NCI-H1417 treated with DMSO at 0.1 percent for 48 hours (cell line): ENCODE measurements at regions not wholly inside any gene's neighbourhood (a gene's known extent, or its start where the extent isn't known, plus 50 kb on each side); places are given as distances from the start of the nearest gene placed in this dataset.

ENCODE experiments used
- DNase-seq: peaks from one replicate; lab custom pipeline; 2025; lab: John Stamatoyannopoulos, UW

DNA sequence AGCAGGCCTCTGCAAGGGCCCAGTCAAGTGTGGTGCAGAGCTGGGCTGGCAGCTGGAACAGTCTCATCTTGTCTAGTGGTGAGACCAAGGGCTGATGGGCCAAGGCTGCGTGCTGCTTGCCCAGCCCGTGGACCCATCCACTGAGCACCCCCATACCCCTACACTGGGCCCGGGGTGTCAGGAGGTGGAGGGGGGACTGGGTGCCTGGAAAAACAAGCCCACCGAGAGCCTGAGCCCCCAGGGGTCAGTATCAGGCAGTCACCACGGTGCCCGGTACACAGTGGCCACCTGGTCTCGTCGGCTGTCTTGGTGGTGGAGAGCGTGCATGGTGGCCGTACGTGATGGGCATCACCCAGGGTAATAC is 238.3 kb downstream of the SEC14L1 start:
- DNase-seq = no peak

DNA sequence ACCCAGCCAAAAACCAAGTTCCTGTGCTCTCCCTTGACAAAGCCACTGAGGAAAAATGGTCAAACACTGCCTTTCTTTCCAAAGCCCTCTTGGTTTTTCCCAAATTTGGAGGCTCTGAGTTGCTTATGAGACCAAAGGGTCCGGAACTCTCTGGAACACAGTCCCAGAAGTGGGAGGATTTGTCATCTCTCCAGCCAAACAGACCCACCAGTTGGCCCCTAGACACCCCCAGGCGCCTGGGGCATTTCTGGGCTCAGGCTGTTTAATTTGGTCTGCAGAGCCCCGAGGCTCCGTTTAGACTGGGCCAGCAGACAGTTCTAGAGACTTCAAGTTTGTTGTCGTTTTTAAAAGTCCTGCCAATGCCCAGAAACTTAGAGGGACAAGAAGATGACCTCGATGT is 239.1 kb downstream of the SEC14L1 start:
- no peak for DNase-seq

DNA sequence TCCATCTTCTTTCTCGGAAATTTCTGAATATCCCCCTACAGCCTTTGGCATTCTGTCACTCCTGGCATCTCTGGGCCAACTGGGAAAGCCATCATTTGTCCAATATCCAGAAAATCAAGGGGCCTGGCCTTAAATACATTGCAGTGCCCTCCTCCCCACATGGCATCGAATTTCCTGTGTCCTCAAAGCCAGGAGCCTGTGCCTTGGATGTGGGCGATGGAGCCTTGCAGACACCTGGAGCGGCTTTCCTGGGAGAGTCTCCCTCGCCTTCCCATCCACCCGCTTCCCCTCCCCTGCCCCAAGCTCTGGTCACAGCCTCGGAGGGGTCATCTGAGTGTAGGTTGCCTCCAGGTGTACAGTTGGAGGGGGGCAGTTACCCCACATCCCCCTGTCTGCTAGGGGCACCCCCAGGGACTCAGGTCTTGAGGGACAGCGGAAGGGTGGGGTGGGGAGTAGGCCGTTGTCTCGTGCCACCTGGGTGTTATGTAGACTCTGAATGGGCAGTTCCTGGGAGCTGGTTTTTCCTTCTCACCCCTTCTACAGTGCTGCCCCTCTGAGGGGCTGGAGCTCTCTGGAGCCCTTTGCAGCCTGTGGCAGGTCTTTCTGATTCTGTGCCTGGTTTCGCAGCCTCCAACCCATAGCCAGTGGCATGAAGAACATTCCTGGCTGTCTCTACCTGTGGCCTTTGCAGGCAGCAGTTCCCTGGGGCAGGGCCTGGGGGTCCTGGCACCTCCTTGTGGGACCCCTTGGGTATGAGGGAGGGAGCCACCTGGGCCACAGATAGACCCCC is 239.8 kb downstream of the SEC14L1 start:
- DNase-seq = no peak

DNA sequence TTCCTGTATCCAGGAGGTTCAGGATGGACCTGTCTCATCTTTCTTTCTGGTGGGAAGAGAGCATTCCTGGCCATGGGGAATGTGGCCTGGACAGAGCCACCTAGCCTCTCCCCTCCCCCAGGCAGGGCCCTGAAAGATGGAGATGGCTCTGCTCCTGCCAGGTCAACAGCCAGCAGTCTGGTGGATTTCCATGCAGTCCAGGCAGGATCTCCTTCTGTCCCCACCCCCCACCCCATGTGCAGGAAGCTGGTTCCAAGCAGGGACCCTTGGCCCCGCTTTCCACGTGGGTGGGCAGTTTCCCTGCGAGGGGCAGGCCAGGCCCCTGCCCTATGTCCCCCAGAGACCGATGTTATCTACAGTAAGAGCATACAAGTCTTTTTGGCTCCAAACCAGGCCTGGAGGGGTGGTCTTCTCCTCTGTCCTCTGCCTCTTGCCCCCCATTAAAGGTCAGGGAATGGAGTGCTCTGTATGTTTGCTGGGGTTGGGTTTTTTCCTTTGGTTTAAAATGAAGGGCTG is 240.5 kb downstream of the SEC14L1 start:
- DNase-seq = no peak

DNA sequence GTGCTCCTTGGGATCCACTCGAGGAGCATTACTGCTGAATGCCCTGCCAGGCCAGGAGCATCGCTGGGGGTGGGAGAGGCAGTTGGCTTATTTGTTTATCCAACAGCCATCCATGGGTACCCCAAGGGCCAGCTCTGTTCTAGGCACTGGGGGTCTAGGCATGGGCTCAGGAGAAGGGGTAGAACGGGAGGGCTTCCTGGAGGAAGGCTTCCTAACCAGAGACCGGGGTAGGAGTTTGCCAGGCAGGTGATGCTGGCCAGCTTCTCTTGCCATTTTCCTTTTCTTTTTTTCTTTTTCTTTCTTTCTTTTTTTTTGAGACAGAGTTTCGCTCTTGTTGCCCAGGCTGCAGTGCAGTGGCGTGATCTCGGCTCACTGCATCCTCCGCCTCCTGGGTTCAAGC is 241.0 kb downstream of the SEC14L1 start:
- no peak for DNase-seq

DNA sequence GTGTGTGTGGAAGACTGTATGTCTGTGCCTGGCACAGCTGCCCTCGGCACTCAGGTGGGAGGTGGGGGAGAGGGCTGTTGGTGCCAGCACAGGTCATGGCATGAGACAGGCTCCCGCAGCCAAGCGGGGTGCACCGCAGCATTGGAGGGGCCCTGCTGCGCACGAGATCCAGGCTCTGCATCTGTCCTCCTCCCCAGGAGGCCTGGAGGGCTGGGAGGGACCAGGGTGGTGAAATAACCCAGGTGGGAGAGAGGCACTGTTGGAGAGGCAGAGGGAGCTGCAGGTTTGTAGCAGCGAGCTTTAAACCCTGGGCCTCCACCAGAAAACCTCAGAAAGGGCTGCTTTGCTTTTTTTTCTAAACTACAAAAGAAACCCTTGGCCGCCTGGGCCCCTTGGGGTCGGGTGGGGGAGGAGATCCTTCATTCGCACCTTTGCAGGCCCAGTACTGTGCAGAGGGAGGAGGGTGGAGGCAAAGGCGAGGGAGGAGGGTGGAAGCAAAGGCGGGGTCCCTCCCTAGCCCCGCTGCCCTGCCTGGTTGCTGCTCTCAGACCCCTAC is 241.7 kb downstream of the SEC14L1 start:
- DNase-seq = no peak

DNA sequence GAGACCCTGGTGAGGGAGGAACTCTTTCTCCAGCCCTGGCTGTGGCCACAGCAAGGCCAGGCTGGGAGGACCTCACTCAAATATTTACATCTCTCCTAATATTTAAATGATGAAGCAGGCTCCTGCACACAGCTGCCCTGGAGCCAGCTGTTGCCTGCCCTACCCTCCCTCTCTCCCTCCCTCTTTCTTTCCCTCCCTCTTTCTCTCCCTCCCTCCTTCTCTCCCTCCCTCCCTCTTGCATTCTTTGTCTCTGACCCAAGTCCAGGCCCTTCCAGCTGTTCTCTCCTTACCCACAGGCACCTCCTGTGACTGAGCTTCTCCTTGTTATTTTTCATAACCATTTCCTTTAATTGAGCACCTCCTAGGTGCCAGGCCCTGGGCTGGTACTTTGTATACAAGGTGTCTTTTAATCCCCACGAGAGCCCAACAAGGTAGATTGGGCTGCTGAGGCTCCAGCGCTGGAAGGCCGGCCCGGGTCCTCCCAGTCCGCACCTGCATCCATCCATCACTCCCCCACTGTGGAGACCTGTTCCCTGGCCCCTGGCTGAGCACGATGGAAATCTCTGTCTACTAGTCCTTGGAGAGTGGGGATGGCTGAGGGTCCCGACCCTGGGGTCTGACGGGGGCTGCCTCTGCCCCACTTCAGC is 242.3 kb downstream of the SEC14L1 start:
- no peak for DNase-seq

DNA sequence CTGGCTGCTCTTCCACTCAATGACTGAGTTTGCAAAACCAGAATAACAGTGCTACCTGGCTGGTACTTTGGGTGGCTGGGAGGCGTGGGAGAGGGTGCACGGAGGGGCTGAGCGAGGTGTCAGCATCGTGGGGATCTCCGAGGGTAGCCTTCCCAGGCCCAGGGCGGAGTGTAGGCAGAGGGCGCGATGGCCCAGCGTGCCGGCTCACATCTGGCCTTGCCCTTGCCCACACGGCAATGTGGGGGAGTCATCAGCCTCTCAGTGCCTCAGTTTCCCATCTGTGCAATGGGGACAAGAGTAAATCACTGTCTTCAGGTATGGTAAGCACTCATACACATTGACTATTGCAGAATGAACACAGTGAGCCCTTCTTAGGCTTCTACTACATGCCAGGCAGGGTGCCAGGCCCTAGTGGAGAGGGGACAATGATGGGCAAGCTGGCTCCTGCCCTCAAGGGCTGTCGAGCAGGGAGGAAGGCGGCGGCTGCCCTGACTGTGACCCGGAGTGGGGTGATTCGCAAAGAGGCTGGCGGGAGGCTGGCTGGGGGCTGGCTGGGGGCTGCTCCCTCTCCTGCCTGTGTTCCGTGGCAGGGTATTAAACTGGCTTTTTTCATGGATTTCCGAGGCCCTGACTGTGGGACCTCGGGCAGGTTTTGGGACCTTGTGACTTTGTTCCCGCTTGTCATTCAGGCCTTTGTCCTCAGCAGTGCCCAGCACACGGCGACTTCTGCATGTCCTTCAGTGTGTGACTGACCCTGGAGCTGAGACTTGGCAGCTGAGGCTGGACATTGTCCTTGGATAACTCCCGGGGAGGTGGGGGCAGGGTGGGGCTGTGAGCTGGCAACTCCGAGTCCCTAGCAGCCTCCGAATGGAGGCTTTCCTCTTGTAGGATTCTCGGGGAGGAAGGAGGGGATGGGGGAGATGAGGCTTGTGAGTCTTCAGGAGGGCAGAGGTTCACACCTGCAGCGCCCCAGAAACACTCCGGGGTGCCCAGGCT is 243.1 kb downstream of the SEC14L1 start:
- no peak for DNase-seq

DNA sequence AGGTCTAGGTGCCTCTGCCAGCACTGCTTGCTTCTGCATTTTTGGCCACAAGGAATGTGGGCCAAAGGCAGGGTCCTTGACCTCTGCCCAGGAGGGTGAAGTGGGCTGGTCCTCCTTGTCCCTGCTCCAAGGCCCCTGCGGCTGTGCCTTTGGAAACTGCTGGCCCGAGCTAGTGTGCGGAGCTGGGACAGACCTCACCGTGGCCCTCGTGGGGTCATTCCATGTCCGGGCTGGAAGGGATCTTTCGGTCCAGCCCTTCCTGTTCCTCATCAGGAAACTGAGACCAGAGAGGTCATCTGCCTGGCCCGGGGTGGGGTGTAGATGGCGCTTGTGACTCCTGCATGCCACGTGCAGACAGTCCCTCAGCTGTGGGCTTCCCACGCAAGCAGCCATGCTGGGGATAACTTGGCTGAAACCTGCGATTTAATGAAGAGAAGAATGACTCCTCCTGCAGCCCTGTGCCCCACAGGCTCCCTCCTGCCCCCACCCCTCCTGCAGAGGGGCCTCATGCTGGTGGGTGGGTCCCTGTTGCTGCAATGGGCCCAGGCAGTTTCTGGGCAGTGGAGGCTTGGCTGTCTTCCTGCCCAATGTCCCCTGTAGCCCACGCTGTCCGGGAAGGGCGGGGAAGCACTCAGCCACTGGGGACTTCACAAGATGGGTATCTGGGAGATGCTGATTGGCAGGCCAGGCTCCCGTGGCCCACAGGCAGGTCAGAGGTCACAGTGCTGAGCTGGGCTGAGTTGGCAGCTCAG is 245.2 kb downstream of the SEC14L1 start:
- no peak for DNase-seq

DNA sequence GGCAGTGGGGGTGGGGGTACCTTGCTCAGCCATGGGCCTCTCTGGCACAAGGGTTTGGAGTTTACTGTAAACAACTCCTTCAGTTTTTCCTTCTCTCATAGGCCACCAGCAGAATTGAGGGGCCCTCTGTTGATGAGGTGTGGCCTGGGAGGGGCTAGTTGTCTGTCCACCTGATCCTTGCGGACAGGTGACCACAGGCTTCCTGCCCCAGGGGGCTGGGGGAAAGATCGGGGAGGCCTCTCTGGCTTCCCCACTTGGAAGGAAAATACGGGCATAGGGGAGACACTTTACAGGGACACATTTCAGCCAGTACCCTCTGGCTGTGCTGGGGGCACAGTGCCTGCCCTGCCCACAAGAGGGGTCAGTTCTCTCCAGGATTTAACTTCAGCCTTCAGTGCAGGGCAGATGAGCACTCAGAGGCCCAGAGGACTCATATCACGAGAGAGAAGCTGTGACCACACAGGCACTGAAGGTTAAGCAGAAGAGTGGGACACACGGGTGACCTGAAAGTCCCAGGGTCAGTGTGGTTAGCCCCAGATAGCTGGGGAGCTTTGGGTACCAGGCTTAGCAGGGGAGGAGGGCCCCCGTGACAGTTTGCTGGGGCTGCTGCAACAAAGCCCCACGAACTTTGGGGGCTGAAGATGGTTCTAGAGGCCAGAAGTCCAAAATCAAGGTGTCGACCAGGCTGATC is 245.9 kb downstream of the SEC14L1 start:
- DNase-seq = no peak

DNA sequence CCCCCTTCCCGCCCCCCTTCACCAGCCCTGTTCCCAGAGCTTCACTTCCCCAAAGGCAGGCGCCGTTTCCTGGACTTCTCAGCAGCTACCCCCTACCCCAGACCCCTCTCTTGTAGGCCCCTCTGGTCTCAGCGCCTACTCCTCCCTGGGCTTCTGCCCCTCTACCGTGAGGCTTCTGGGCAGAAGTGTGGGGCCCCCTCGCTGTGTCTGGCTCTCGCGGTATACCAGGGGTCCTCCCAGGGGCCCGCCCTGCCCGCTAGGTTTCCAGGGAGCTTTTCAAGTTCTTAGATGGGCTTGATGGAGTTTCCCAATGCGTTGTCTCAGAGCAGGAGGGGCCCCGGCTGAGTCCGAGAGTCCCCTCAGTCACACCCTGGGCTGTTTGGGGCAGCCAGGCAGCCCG is 247.1 kb downstream of the SEC14L1 start:
- DNase-seq = no peak

DNA sequence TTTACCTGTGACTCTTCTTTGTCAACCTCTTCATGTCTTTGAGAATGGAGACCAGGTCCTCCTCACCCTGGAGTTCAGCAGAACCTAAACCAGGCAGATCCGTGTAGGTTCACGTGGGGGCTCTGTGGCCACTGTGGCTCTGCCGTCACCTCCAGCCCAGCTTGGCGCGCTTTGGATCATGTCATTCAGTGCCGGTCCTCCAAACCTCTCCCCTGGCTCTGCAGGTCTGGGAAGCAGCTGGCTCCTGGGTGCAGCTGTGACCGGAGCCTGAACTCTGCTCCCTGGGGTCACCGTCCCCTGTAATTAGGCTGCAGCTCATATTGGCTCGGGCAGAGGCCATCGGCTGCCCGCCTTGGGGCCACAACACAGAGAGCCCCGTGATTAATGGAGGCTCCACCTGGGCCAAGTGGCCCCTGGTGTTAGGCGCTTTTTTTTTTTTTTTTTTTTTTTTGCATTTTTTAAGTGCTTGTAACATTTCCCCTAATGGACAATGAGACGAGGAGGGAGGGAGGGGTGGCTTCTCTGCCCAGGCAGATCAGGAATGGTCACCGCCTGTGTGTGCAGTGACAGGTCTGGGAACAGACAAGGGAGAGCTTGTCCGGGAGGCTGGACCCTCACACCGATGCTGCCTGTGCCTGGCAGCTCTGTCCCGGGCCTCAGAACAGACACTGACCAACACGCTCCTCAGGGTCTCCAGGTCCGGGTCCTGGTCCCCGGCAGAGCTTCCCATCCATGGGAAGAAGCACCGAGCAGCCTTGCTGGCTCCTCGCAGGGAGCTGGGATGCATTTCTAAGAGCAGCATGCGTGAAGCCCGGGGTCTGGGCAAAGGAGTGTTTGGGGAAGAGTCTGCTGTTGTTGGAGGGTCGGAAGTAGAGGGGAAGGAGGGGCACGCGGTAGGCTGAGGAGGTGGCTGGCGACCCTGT is 247.9 kb downstream of the SEC14L1 start:
- no peak for DNase-seq

DNA sequence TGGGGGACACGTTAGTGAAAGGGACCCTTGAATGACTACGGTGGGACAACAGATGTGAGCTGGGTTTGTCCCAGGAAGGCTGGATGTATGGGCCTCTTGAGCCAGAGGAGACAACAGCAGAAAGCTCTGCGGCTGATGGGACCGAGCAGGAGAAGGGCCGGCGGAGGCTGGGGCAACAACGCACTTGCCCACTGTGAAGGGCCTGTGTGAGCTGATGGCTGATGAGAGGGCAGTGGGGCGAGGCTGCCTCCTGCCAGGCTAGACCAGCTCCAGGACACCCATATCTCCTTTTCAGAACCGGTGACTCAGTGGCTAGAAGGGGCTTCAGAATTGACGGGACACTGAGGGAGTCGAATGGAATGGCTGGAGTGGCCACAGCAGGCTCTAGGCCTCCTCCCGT is 250.1 kb downstream of the SEC14L1 start:
- DNase-seq = no peak

DNA sequence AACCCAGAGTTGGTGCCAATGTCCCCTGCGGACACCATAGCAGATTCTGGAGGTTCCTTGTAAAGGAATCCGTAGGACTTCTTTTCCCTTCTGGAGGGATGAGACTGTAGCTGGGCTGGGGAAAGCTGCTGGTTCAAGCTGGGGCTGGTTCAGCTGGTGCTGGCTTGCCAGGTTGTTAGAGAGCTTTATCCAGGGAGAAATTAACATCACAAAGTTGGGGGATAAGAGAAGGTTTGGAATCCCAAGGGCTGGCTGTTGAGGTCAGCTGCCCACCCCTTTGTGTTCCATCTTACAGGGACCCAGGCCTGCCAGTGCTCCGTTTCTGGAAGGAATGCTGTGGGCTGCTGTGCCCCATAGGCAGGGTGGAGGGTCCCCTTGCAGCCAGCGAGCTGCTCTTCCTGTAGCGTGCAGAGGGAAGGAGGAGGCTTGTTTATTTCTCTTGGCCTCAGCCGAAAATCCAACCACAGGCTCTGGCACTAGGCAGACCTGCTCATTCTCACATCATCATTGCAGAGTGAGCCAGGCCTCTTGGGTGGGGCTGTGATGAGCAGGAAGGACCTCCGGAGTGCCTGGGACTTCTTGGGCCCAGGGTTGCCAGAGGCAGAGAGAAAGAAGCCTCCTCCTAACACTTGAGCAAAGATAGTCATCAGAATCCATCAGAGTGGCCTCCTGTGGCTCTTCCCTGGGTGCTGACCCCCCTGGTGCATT is 251.1 kb downstream of the SEC14L1 start:
- DNase-seq = no peak

DNA sequence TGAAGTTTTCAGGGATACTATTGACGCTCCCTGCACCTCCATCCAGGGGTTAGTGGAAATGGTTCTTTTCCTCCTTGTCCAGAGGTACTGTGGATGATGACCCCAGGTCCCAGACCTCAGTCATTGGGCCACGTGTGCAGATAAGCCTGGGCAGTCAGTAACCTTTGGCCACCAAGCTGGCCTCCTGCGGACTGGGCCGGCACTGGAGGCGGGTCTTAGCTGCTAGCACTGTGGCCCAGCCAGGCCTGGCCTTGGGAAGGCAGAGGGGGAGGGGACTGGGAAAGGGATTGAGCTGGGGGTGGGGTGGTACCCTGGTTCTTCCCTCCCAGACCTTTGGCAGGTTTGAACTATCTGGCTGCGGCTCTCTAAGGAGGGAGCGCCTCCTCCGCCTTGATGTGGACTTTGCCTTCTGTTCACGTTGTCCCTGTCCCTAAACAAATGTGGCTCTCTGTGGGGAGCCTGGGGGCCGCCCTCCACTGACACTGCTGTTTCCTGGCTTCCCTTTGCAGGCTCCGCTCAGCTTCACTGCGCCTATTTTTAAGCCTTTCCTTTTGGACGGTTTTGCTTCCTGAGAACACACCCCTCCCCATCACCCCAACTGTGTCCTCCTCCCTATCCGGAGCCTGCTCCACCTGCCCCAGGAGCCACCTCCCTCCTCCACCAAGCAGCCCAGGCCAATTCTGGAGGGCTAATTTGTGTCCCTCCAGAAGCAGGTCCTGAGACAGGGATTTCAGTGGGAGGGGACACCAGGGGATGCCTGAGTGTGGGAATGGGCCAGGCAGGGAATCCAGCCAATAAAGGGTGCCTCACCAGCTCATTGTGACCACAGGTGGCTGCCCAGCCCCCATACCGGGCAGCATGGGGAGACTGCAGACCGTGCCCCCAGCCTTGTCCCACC is 251.9 kb downstream of the SEC14L1 start:
- DNase-seq = no peak

DNA sequence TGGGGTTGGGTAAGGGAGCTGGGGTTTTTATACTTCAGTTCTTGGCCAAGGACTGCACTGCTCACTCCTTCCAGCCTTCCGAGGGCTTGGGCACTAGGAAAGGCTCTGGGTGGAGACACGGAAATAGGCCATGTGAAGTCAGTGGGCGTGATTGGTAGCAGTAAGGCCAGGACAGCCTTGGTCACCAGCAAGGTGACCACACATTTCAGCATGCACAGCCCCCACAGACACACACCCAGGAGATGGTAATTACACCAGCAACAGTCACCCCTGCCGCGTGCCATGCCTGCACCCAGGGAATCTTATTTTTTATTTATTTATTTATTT is 252.5 kb downstream of the SEC14L1 start:
- no peak for DNase-seq

DNA sequence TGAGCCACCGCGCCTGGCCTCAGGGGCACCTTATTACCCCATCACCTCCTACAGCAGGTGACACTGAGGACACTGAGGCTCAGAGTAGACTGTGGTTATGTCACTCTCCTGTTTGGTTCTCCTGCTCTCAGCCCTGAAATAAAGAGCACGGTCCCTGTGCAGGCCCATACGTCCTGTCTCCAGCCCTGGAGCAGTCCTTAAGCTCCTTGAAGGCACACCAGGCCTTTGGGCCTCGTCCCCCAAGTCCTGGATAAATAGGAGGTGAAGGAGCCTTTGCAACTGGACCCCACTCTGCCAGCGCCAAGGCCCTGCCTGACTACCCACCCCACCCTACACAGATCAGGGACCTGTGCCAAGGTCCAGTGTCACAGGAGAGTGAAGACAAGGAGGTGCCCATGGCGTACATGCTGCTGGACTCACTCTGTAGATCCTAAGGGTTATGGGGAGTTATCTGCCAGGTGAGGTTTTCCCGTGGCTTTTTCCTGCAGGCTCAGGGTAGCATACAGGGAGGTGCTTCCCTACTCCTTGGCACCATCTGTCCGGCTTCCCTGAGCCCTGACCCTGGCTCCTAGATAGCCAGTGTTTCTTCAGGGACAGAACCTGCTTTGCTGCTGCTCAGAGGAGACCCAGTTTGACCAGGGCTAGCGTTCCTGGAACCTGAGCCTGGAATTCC is 253.2 kb downstream of the SEC14L1 start:
- no peak for DNase-seq
